22Rv1 (cell line): ENCODE measurements at regions not wholly inside any gene's neighbourhood (a gene's known extent, or its start where the extent isn't known, plus 50 kb on each side); places are given as distances from the start of the nearest gene placed in this dataset.

ENCODE experiments used
- ZFX ChIP-seq: fragments of 450-650 bp; IDR thresholded peaks from 2 replicates; pipeline ENCODE4 v1.6.1; 2017; ENCODE audit warnings: antibody characterized with exemption, borderline replicate concordance
- TF ChIP-seq, protein P1 (sequence below): fragments of 450-650 bp; IDR thresholded peaks from 2 replicates; pipeline ENCODE4 v1.5.1; 2017; ENCODE audit warnings: mild to moderate bottlenecking

- TF ChIP-seq, protein P1, sequence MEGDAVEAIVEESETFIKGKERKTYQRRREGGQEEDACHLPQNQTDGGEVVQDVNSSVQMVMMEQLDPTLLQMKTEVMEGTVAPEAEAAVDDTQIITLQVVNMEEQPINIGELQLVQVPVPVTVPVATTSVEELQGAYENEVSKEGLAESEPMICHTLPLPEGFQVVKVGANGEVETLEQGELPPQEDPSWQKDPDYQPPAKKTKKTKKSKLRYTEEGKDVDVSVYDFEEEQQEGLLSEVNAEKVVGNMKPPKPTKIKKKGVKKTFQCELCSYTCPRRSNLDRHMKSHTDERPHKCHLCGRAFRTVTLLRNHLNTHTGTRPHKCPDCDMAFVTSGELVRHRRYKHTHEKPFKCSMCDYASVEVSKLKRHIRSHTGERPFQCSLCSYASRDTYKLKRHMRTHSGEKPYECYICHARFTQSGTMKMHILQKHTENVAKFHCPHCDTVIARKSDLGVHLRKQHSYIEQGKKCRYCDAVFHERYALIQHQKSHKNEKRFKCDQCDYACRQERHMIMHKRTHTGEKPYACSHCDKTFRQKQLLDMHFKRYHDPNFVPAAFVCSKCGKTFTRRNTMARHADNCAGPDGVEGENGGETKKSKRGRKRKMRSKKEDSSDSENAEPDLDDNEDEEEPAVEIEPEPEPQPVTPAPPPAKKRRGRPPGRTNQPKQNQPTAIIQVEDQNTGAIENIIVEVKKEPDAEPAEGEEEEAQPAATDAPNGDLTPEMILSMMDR: no peak
- TF ChIP-seq ZFX: no peak
Measured at GRCh38 chr5:98397081-98397480, 376.4 kb upstream of the RGMB start.
